ENCODE measurements at regions not wholly inside any gene's neighbourhood (a gene's known extent, or its start where the extent isn't known, plus 50 kb on each side); places are given as distances from the start of the nearest gene placed in this dataset.

DNA sequence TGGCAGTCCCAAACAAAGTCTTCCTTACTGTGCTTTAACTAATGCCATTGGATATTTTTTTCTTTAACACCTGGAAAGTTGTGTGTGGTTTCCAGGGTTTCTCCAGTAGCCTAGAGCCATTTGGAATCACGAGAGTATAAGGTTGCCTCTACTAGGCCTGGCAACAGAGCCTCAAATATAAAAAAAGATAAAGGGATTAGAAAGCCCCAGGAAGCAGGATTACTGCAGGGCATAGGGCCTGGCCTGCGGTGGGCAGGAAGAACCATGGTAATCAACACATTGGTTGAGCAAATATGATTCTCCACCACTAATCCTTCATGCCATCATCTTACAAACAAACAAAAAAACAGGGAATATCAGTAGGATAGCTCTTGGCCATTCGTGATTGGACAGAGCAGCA, 177.8 kb upstream of the GGTLC1 start:
- TF ChIP-seq, protein P1, sequence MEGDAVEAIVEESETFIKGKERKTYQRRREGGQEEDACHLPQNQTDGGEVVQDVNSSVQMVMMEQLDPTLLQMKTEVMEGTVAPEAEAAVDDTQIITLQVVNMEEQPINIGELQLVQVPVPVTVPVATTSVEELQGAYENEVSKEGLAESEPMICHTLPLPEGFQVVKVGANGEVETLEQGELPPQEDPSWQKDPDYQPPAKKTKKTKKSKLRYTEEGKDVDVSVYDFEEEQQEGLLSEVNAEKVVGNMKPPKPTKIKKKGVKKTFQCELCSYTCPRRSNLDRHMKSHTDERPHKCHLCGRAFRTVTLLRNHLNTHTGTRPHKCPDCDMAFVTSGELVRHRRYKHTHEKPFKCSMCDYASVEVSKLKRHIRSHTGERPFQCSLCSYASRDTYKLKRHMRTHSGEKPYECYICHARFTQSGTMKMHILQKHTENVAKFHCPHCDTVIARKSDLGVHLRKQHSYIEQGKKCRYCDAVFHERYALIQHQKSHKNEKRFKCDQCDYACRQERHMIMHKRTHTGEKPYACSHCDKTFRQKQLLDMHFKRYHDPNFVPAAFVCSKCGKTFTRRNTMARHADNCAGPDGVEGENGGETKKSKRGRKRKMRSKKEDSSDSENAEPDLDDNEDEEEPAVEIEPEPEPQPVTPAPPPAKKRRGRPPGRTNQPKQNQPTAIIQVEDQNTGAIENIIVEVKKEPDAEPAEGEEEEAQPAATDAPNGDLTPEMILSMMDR (IDR thresholded peaks at IDR 0.05; ENCODE audit: low read depth, low read length), result no peak

DNA sequence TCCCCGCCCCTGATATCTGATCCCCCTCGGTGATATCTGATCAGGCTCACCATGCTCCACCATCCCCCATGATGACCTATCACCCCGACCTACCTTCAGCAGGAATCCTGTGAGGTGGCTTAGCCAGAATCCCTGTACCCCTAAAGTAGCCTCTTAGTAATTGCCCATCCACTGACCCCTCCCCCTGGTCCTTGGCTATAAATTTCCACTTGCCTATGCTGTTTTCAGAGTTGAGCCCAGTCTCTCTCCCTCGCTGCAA, 177.5 kb upstream of the GGTLC1 start:
- TF ChIP-seq, protein P1 (IDR thresholded peaks at IDR 0.05; ENCODE audit: low read depth, low read length), result no peak

More for the DNA sequence above, 177.8 kb upstream of the GGTLC1 start:
- H3K9me3 ChIP-seq (ENCODE audit: low read depth), result no peaks in the 10 kb centered on the region
- H3K27ac ChIP-seq, result no peak overlapping the region
- no peaks in the 10 kb centered on the region for H3K36me3 ChIP-seq
- no peaks in the 10 kb centered on the region for H3K27me3 ChIP-seq
- no peaks in the 10 kb centered on the region for H3K4me1 ChIP-seq (ENCODE audit: low read depth)
- DNase-seq (ENCODE audit: low read depth in 1 of 2, low spot score in 1 of 2), result no peak
- H3K4me3 ChIP-seq, result no peak overlapping the region

DNA sequence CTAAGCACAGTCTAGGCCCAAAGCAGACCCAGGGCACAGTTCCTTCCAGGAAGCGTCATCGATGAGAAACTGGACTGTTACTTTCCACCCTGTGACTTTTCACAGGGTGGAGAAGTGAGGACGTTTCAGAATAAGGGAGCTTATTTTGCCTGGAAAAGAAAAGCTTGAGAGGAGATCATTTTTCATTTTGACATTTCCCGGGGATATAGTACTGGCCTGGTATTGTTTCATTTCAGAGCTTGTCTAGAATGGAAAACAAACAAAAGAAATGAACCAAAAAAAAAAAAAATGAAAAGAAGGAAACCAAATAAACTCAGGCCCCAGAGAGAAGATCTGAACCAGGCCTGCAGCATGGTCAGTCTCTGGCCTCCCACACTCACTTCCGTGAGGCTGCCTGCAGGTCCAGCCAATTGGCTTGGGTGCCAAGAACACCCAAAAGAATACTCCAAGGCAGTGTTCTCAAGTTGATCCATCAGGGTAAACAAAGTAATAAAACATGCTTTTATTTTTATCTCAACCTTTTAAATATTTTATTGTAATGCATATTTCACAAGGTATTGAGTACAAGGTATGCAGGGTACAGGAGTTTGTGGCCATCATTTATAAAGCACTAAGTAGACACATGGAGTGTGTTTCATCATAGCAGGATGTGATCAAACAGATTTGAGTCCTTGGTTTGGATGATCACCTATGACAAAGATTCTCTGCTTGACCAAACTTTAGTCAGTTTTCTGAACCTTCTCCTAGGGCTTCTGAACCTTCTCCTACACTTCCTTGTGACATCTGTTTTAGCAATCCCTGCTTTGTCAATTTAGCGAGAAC, 176.9 kb upstream of the GGTLC1 start:
- no peak for DNase-seq (ENCODE audit: low read depth in 1 of 2, low spot score in 1 of 2)
- H3K27ac ChIP-seq, result no peak overlapping the region
- H3K36me3 ChIP-seq, result no peaks in the 10 kb centered on the region
- H3K4me1 ChIP-seq (ENCODE audit: low read depth), result no peaks in the 10 kb centered on the region
- no peaks in the 10 kb centered on the region for H3K27me3 ChIP-seq
- H3K9me3 ChIP-seq (ENCODE audit: low read depth), result no peaks in the 10 kb centered on the region
- H3K4me3 ChIP-seq, result no peak overlapping the region
- TF ChIP-seq, protein P1 (IDR thresholded peaks at IDR 0.05; ENCODE audit: low read depth, low read length), result no peak

More for the DNA sequence above, 177.5 kb upstream of the GGTLC1 start:
- Histone ChIP-seq H3K27me3 (no peaks in the 10 kb centered on the region), H3K36me3 (no peaks in the 10 kb centered on the region), H3K27ac (no peak overlapping the region), H3K4me1 (ENCODE audit: low read depth) (no peaks in the 10 kb centered on the region), H3K9me3 (ENCODE audit: low read depth) (no peaks in the 10 kb centered on the region), H3K4me3 (no peak overlapping the region)
- DNase-seq (ENCODE audit: low read depth in 1 of 2, low spot score in 1 of 2), result no peak

DNA sequence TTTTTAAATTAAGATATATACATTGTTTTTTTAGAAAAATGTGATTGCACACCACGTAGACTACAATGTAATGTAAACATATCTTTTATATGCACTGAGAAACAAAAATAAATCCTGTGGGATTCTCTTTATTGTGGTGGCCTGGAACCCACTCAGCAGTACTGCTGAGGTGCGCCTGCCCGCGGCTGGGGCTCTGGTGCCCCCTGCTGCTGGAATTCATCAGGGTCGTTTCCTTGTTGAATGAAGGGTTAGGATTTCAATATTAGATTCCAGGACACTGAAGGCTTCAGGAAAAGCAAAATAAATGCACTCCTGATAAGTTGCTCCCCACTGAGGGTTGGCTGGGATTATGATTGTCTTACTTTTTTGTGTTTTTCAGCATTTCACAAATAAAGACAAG, 175.8 kb upstream of the GGTLC1 start:
- no peak overlapping the region for H3K27ac ChIP-seq

DNA sequence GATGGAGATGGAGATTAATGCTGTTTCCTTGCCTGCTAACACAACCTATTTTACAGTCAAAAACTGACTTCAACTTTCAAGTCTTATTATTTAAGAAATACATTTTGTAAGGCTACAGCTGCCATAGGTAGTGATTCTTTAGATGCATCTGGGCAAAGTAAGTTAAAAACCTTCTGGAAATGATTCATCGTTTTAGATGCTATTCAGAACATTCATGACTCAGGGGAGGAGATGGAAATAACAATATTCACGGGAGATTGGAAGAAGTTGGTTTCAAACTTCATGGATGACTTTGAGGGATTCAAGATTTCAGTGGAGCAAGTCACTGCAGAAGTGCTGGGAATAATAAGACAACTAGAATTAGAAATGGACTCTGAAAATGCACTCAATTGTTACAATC, 174.9 kb upstream of the GGTLC1 start:
- Histone ChIP-seq H3K4me1 (ENCODE audit: low read depth) (no peaks in the 10 kb centered on the region), H3K27me3 (no peaks in the 10 kb centered on the region), H3K36me3 (no peaks in the 10 kb centered on the region), H3K27ac (no peak overlapping the region), H3K4me3 (no peak overlapping the region), H3K9me3 (ENCODE audit: low read depth) (no peaks in the 10 kb centered on the region)
- no peak for DNase-seq (ENCODE audit: low read depth in 1 of 2, low spot score in 1 of 2)
- TF ChIP-seq, protein P1 (IDR thresholded peaks at IDR 0.05; ENCODE audit: low read depth, low read length), result no peak

More for the DNA sequence above, 175.8 kb upstream of the GGTLC1 start:
- TF ChIP-seq, protein P1 (IDR thresholded peaks at IDR 0.05; ENCODE audit: low read depth, low read length), result peak; percentile 56
- Histone ChIP-seq H3K27me3 (no peaks in the 10 kb centered on the region), H3K4me3 (no peak overlapping the region), H3K9me3 (ENCODE audit: low read depth) (no peaks in the 10 kb centered on the region), H3K36me3 (no peaks in the 10 kb centered on the region), H3K4me1 (ENCODE audit: low read depth) (no peaks in the 10 kb centered on the region)
- peak; percentile 22 to 34 for DNase-seq (ENCODE audit: low read depth in 1 of 2, low spot score in 1 of 2)

Measured in cardiac muscle cell (in vitro differentiated cells and primary cell).